Tibial artery (tissue), 4 donors: ENCODE measurements at regions not wholly inside any gene's neighbourhood (a gene's known extent, or its start where the extent isn't known, plus 50 kb on each side); places are given as distances from the start of the nearest gene placed in this dataset.
"Not testable (repeated sequence)": the region's sequence is repeated elsewhere in the genome, so short reads cannot be mapped to it uniquely, and the experiment has no call there.

Experiments used
- DNase-seq, 2 donors: peaks; one replicate each; pipeline ENCODE4 v3.0.0-alpha.2; 2019
- H3K27ac ChIP-seq, 2 donors: fragments of 200-600 bp; sonication (generic) in 1 of 2; 1 replicate in 1 of 2; 2 replicates in 1 of 2; pipeline ENCODE4 v1.5.1; 2018 to 2019; ENCODE audit warnings: mild to moderate bottlenecking in 1 of 2
- H3K27me3 ChIP-seq, 2 donors: fragments of 200-600 bp; sonication (generic) in 1 of 2; one replicate each; pipeline versions ENCODE4 v1.5.1 to v1.6.0; 2016 to 2019
- H3K36me3 ChIP-seq, 3 donors: fragments of 200-600 bp; sonication (generic) in 2 of 3; one replicate each; pipeline ENCODE4 v1.5.1; 2016 to 2019; ENCODE audit warnings: mild to moderate bottlenecking in 2 of 3
- H3K4me1 ChIP-seq, 4 donors: fragments of 200-600 bp; sonication (generic) in 2 of 4; 1 replicate in 3 of 4; 2 replicates in 1 of 4; pipeline ENCODE4 v1.5.1; 2016 to 2019
- H3K4me3 ChIP-seq, 2 donors: fragments of 200-600 bp; sonication (generic) in 1 of 2; 1 replicate in 1 of 2; 2 replicates in 1 of 2; pipeline ENCODE4 v1.5.1; 2018 to 2019; ENCODE audit warnings: mild to moderate bottlenecking in 2 of 2
- H3K9me3 ChIP-seq, 3 donors: fragments of 200-600 bp; sonication (generic) in 1 of 3; one replicate each; pipeline ENCODE4 v1.5.1; 2016 to 2019
- CTCF ChIP-seq, 2 experiments: fragments of 200-600 bp in 1 of 2; fragments of 450-650 bp in 1 of 2; IDR thresholded peaks; one replicate each; pipeline ENCODE4 v1.5.1; 2017 to 2019; ENCODE audit warnings: antibody characterized with exemption in 2 of 2, mild to moderate bottlenecking in 1 of 2, moderate library complexity in 1 of 2
- intact Hi-C: fragments of 100-400 bp; cut with DNase I; formaldehyde crosslinking; loops from one replicate; pipeline ENCODE4 v1.15.0; 2023; ENCODE audit warnings: low total_unique reads

- Histone ChIP-seq H3K4me1 (peaks cover 0 to 15% (median 3%) of the 10 kb centered on the region in 4 donors), H3K27ac (peak overlapping the region in 1 of 2 donors; percentile 52), H3K9me3 (no peaks in the 10 kb centered on the region), H3K27me3 (no peaks in the 10 kb centered on the region), H3K4me3 (no peak overlapping the region), H3K36me3 (no peaks in the 10 kb centered on the region)
- intact Hi-C loops, result no loop called here
- no peak for DNase-seq
- no peak for TF ChIP-seq CTCF (IDR thresholded peaks at IDR 0.05)
These were observed 278.6 kb upstream of the DIPK2B start for GRCh38 chrX:45479196-45479834.

- Histone ChIP-seq H3K27me3 (no peaks in the 10 kb centered on the region), H3K9me3 (no peaks in the 10 kb centered on the region), H3K4me3 (no peak overlapping the region), H3K27ac (no peak overlapping the region), H3K4me1 (no peaks in the 10 kb centered on the region), H3K36me3 (no peaks in the 10 kb centered on the region)
- no peak for DNase-seq
- intact Hi-C loops, result no loop called here
- TF ChIP-seq CTCF (IDR thresholded peaks at IDR 0.05), result no peak
These were observed 272.3 kb upstream of the DIPK2B start for GRCh38 chrX:45472968-45473367.

GRCh38 chrX:45467537-45467936 lies 266.9 kb upstream of the DIPK2B start:
- intact Hi-C loops, H3K27ac ChIP-seq, H3K27me3 ChIP-seq, H3K9me3 ChIP-seq, H3K4me3 ChIP-seq, DNase-seq, H3K36me3 ChIP-seq, H3K4me1 ChIP-seq: not testable (repeated sequence)

- H3K4me1 ChIP-seq, DNase-seq, H3K27ac ChIP-seq, H3K36me3 ChIP-seq, intact Hi-C loops, H3K9me3 ChIP-seq, H3K4me3 ChIP-seq, H3K27me3 ChIP-seq: not testable (repeated sequence)
These were observed 255.1 kb upstream of the DIPK2B start for GRCh38 chrX:45455732-45456131.

GRCh38 chrX:45454290-45454689 lies 253.6 kb upstream of the DIPK2B start:
- no peak overlapping the region for H3K4me3 ChIP-seq
- TF ChIP-seq CTCF (IDR thresholded peaks at IDR 0.05), result no peak
- no peaks in the 10 kb centered on the region for H3K27me3 ChIP-seq
- H3K36me3 ChIP-seq, result no peaks in the 10 kb centered on the region
- no peak overlapping the region for H3K27ac ChIP-seq
- DNase-seq, result no peak
- intact Hi-C loops, result no loop called here
- no peaks in the 10 kb centered on the region for H3K9me3 ChIP-seq
- no peaks in the 10 kb centered on the region for H3K4me1 ChIP-seq

- intact Hi-C loops, result no loop called here
- TF ChIP-seq CTCF (IDR thresholded peaks at IDR 0.05), result no peak
- Histone ChIP-seq H3K27me3 (no peaks in the 10 kb centered on the region), H3K4me1 (no peaks in the 10 kb centered on the region), H3K9me3 (no peaks in the 10 kb centered on the region), H3K4me3 (no peak overlapping the region), H3K36me3 (no peaks in the 10 kb centered on the region), H3K27ac (no peak overlapping the region)
- no peak for DNase-seq
These were observed 249.3 kb upstream of the DIPK2B start for GRCh38 chrX:45449982-45450381.

GRCh38 chrX:45447995-45448394 lies 247.3 kb upstream of the DIPK2B start:
- no peak for TF ChIP-seq CTCF (IDR thresholded peaks at IDR 0.05)
- H3K27me3 ChIP-seq, result no peaks in the 10 kb centered on the region
- no peaks in the 10 kb centered on the region for H3K36me3 ChIP-seq
- H3K4me3 ChIP-seq, result no peak overlapping the region
- intact Hi-C loops, result no loop called here
- no peaks in the 10 kb centered on the region for H3K4me1 ChIP-seq
- no peaks in the 10 kb centered on the region for H3K9me3 ChIP-seq
- no peak for DNase-seq
- H3K27ac ChIP-seq, result no peak overlapping the region
